ENCODE measurements at regions not wholly inside any gene's neighbourhood (a gene's known extent, or its start where the extent isn't known, plus 50 kb on each side); places are given as distances from the start of the nearest gene placed in this dataset.
A peak's percentile ranks its signal among the peaks of the same experiment; 100 is the strongest.

- H3K4me3 ChIP-seq (ENCODE audit: low read depth, low read length, poor library complexity, severe bottlenecking): no peak overlapping the region
- no peaks in the 10 kb centered on the region for H3K4me1 ChIP-seq (ENCODE audit: insufficient read depth, low read length, poor library complexity, severe bottlenecking)
- ChIA-PET CTCF (no interaction called here), POLR2A (ENCODE audit: low non-redundant PET) (no interaction called here)
- H3K36me3 ChIP-seq (ENCODE audit: insufficient read depth, low read length, poor library complexity, severe bottlenecking): no peaks in the 10 kb centered on the region
- DNase-seq (ENCODE audit: low spot score): no peak
- no TSS peak for BruUV-seq (replicated peaks)
- no peaks in the 10 kb centered on the region for H3K9me3 ChIP-seq (ENCODE audit: low read depth, low read length, poor library complexity, severe bottlenecking)
- intact Hi-C loops (cut with micrococcal nuclease; ENCODE audit: unreplicated experiment): no loop called here
- no peaks in the 10 kb centered on the region for H3K27me3 ChIP-seq (replicated peaks; ENCODE audit: insufficient read depth, low read depth, low read length, poor library complexity)
- no peak overlapping the region for H3K27ac ChIP-seq (ENCODE audit: low read depth, low read length, poor library complexity, severe bottlenecking)
- TF ChIP-seq CTCF (conservative IDR thresholded peaks at IDR 0.05; ENCODE audit: low read depth, low read length) (no peak), EZH2 (IDR thresholded peaks at IDR 0.05; ENCODE audit: borderline replicate concordance, low read depth, low read length, poor library complexity, severe bottlenecking) (no peak)
Observed at GRCh38 chr2:221818616-221819320, 246.7 kb upstream of the EPHA4 start.

GRCh38 chr2:221817878-221818277 lies 245.8 kb upstream of the EPHA4 start:
- H3K27me3 ChIP-seq (replicated peaks; ENCODE audit: insufficient read depth, low read depth, low read length, poor library complexity): no peaks in the 10 kb centered on the region
- H3K4me3 ChIP-seq (ENCODE audit: low read depth, low read length, poor library complexity, severe bottlenecking): no peak overlapping the region
- H3K4me1 ChIP-seq (ENCODE audit: insufficient read depth, low read length, poor library complexity, severe bottlenecking): no peaks in the 10 kb centered on the region
- H3K9me3 ChIP-seq (ENCODE audit: low read depth, low read length, poor library complexity, severe bottlenecking): no peaks in the 10 kb centered on the region
- no peaks in the 10 kb centered on the region for H3K36me3 ChIP-seq (ENCODE audit: insufficient read depth, low read length, poor library complexity, severe bottlenecking)
- ChIA-PET POLR2A (ENCODE audit: low non-redundant PET) (no interaction called here), CTCF (no interaction called here)
- TF ChIP-seq CTCF (conservative IDR thresholded peaks at IDR 0.05; ENCODE audit: low read depth, low read length) (no peak), EZH2 (IDR thresholded peaks at IDR 0.05; ENCODE audit: borderline replicate concordance, low read depth, low read length, poor library complexity, severe bottlenecking) (no peak)
- H3K27ac ChIP-seq (ENCODE audit: low read depth, low read length, poor library complexity, severe bottlenecking): no peak overlapping the region
- intact Hi-C loops (cut with micrococcal nuclease; ENCODE audit: unreplicated experiment): no loop called here
- BruUV-seq (replicated peaks): no TSS peak
- DNase-seq (ENCODE audit: low spot score): no peak

GRCh38 chr2:221817052-221817451 lies 244.9 kb upstream of the EPHA4 start:
- no TSS peak for BruUV-seq (replicated peaks)
- no peak for TF ChIP-seq EZH2 (IDR thresholded peaks at IDR 0.05; ENCODE audit: borderline replicate concordance, low read depth, low read length, poor library complexity, severe bottlenecking)
- no peak for TF ChIP-seq CTCF (conservative IDR thresholded peaks at IDR 0.05; ENCODE audit: low read depth, low read length)
- Histone ChIP-seq H3K4me1 (ENCODE audit: insufficient read depth, low read length, poor library complexity, severe bottlenecking) (no peaks in the 10 kb centered on the region), H3K27me3 (replicated peaks; ENCODE audit: insufficient read depth, low read depth, low read length, poor library complexity) (no peaks in the 10 kb centered on the region), H3K4me3 (ENCODE audit: low read depth, low read length, poor library complexity, severe bottlenecking) (no peak overlapping the region), H3K9me3 (ENCODE audit: low read depth, low read length, poor library complexity, severe bottlenecking) (no peaks in the 10 kb centered on the region), H3K27ac (ENCODE audit: low read depth, low read length, poor library complexity, severe bottlenecking) (no peak overlapping the region), H3K36me3 (ENCODE audit: insufficient read depth, low read length, poor library complexity, severe bottlenecking) (no peaks in the 10 kb centered on the region)
- peak; percentile 42 for DNase-seq (ENCODE audit: low spot score)
- ChIA-PET POLR2A (ENCODE audit: low non-redundant PET) (no interaction called here), CTCF (no interaction called here)
- intact Hi-C loops (cut with micrococcal nuclease; ENCODE audit: unreplicated experiment): no loop called here
